Karpas-422 (cell line): ENCODE measurements at regions not wholly inside any gene's neighbourhood (a gene's known extent, or its start where the extent isn't known, plus 50 kb on each side); places are given as distances from the start of the nearest gene placed in this dataset.

Source experiments
- DNase-seq: peaks from one replicate; pipeline ENCODE4 v3.0.0-alpha.2; 2015
- H2AFZ ChIP-seq: fragments of 200-600 bp; sonication (generic); 2 replicates; pipeline ENCODE4 v1.6.1; 2014; ENCODE audit warnings: antibody characterized with exemption, low read length, mixed read lengths
- H3K27ac ChIP-seq: fragments of 200-600 bp; sonication (generic); 2 replicates; pipeline ENCODE4 v1.5.1; 2014; ENCODE audit warnings: mild to moderate bottlenecking, low read length, moderate library complexity
- H3K27me3 ChIP-seq: fragments of 200-600 bp; sonication (generic); 2 replicates; pipeline ENCODE4 v1.6.1; 2014; ENCODE audit warnings: low read length, mixed read lengths
- H3K36me3 ChIP-seq: fragments of 200-600 bp; sonication (generic); 2 replicates; pipeline ENCODE4 v1.6.1; 2014; ENCODE audit warnings: low read length, mixed read lengths; ENCODE audit not compliant: insufficient read depth
- H3K4me1 ChIP-seq: fragments of 200-600 bp; sonication (generic); 2 replicates; pipeline ENCODE4 v1.6.1; 2014; ENCODE audit warnings: mild to moderate bottlenecking, low read length, mixed read lengths
- H3K4me2 ChIP-seq: fragments of 200-600 bp; sonication (generic); 2 replicates; pipeline ENCODE4 v1.6.1; 2014; ENCODE audit warnings: low read length, low read depth, mild to moderate bottlenecking; ENCODE audit not compliant: poor library complexity, severe bottlenecking
- H3K4me3 ChIP-seq: fragments of 200-600 bp; sonication (generic); 2 replicates; pipeline ENCODE4 v1.5.1; 2014; ENCODE audit warnings: mild to moderate bottlenecking, antibody characterized with exemption, low read length, mixed read lengths
- H3K79me2 ChIP-seq: fragments of 200-600 bp; sonication (generic); 2 replicates; pipeline ENCODE4 v1.6.1; 2014; ENCODE audit warnings: mild to moderate bottlenecking, low read length, mixed read lengths
- H3K9ac ChIP-seq: fragments of 200-600 bp; sonication (generic); 2 replicates; pipeline ENCODE4 v1.6.0; 2014; ENCODE audit warnings: low read length
- H3K9me2 ChIP-seq: fragments of 200-600 bp; sonication (generic), shearing (Covaris generic); replicated peaks from 2 replicates; pipeline ENCODE4 v1.6.0; 2014; ENCODE audit warnings: mild to moderate bottlenecking, low read length, moderate library complexity; ENCODE audit not compliant: insufficient read depth
- H3K9me3 ChIP-seq: fragments of 300-700, 200-600 bp; sonication (generic); 2 replicates; pipeline ENCODE4 v1.6.1; 2014; ENCODE audit warnings: low read length, mixed read lengths
- H4K20me1 ChIP-seq: fragments of 200-600 bp; sonication (generic); 2 replicates; pipeline ENCODE4 v1.6.1; 2014; ENCODE audit warnings: mild to moderate bottlenecking, antibody characterized with exemption, low read length, low read depth; ENCODE audit not compliant: insufficient read depth

DNA sequence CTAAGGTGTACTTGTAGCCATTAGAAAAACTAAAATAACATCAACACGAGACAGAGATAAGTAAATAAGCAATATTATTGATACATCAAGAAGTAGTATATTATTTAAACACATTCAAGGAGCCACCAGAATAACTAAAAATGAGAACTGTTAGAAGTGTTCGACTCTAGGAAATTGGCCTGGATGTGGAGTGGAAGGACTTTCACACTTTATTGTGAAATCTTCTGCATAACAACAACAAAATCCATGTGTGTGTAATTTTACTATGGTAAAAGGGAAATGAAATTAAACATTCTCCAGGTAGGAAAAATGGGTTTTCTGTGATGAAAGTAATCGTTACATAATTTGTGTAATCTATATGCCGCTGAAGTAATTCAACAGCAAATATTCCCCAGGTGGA, 96.3 kb upstream of the RNF152 start:
- Histone ChIP-seq H3K36me3 (no peaks in the 10 kb centered on the region), H3K4me1 (no peaks in the 10 kb centered on the region), H3K9me2 (no peaks in the 10 kb centered on the region), H3K79me2 (no peaks in the 10 kb centered on the region), H2AFZ (no peak overlapping the region), H3K4me2 (no peak overlapping the region), H3K27me3 (no peaks in the 10 kb centered on the region), H4K20me1 (no peaks in the 10 kb centered on the region), H3K27ac (no peak overlapping the region), H3K9ac (no peak overlapping the region), H3K9me3 (no peaks in the 10 kb centered on the region), H3K4me3 (no peak overlapping the region)
- DNase-seq, result no peak

DNA sequence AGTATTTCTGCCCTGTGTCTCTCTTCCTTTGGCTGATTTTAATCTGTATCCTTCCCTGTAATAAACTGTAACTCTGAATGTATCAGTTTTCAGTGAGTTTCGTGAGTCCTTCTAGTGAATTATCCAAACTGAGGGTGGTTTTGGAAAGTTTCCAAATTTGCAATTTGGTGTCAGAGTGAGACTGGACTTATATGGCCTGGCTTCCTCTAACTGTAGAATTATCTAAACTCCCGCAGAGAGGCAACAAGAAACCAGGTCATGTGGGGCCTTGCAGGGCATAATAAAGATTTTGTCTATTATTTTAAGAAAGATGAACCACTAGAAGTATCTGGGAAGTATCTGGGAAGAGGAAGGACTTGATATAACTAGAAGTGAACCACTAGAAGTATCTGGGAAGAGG, 95.3 kb upstream of the RNF152 start:
- Histone ChIP-seq H3K9me2 (no peaks in the 10 kb centered on the region), H3K27ac (no peak overlapping the region), H3K9me3 (no peaks in the 10 kb centered on the region), H3K4me3 (no peak overlapping the region), H4K20me1 (no peaks in the 10 kb centered on the region), H3K36me3 (no peaks in the 10 kb centered on the region), H3K4me1 (no peaks in the 10 kb centered on the region), H3K79me2 (no peaks in the 10 kb centered on the region), H3K4me2 (no peak overlapping the region), H3K9ac (no peak overlapping the region), H3K27me3 (no peaks in the 10 kb centered on the region), H2AFZ (no peak overlapping the region)
- DNase-seq, result no peak

DNA sequence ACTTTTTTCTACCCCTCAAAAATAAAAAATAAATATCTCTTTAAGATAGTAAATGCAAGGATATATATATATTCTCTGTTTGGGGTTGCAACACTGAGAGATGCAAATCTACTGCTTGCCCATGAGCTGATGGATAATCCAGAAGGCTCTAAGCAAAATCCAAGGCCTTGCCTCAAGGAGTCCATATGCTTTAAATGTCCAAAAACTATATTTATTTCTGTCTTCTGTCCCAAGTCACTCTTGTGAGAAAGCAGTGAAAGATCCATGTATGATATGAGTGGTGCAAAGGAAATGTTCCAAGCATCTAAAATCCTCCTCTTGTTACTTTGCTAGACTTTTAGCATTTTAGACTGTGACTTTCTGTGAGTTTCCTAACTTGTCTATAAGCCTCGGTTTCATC, 92.9 kb upstream of the RNF152 start:
- H3K9me3 ChIP-seq, result no peaks in the 10 kb centered on the region

DNA sequence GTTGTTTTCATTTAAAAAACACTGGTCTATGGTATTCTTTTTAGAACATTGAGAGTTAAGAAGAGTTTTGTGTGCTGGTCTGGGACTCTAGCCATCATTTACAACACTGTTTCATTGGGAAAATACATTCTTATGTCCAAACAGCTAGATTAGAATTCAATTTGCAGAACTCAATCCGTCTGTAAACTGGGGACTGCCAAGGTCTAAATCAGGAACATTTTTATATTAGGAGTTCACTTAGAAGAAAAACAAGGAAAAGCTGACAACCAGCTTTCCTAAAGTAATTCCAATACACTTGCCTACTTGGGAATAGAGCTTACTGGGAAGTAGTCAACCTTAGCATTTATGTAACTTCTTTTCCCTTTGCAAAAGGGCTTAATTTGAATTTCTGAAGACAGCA, 91.5 kb upstream of the RNF152 start:
- no peaks in the 10 kb centered on the region for H3K79me2 ChIP-seq
- H4K20me1 ChIP-seq, result no peaks in the 10 kb centered on the region
- H3K9me3 ChIP-seq, result no peaks in the 10 kb centered on the region
- H2AFZ ChIP-seq, result no peak overlapping the region
- no peaks in the 10 kb centered on the region for H3K9me2 ChIP-seq
- no peaks in the 10 kb centered on the region for H3K27me3 ChIP-seq
- H3K4me1 ChIP-seq, result no peaks in the 10 kb centered on the region
- no peak for DNase-seq
- H3K36me3 ChIP-seq, result no peaks in the 10 kb centered on the region
- no peak overlapping the region for H3K27ac ChIP-seq
- no peak overlapping the region for H3K4me3 ChIP-seq
- no peak overlapping the region for H3K9ac ChIP-seq
- H3K4me2 ChIP-seq, result no peak overlapping the region

More for the DNA sequence above, 92.9 kb upstream of the RNF152 start:
- Histone ChIP-seq H3K27me3 (no peaks in the 10 kb centered on the region), H3K9ac (no peak overlapping the region), H3K4me3 (no peak overlapping the region), H3K79me2 (no peaks in the 10 kb centered on the region), H3K4me1 (no peaks in the 10 kb centered on the region), H3K4me2 (no peak overlapping the region), H3K36me3 (no peaks in the 10 kb centered on the region), H2AFZ (no peak overlapping the region), H3K9me2 (no peaks in the 10 kb centered on the region), H3K27ac (no peak overlapping the region), H4K20me1 (no peaks in the 10 kb centered on the region)
- DNase-seq, result no peak

DNA sequence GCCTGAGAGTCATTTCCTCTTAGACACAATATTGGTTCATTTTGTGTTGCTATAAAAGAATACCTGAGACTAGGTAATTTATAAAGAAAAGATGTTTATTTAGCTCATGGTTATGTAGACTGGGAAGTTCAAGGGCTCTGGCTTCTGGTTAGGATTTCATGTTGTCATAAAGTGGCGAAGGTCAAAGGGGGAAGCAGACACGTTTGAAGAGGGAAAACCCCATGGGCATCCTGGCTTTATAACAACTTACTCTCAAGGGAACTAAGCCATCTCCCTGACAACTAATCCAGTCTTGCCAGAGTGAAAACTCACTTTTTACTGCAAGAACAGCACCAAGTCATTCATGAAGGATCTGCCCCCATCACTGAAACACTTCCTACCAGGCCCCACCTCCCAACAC, 89.7 kb upstream of the RNF152 start:
- no peak overlapping the region for H3K4me3 ChIP-seq
- no peaks in the 10 kb centered on the region for H3K9me2 ChIP-seq
- H3K36me3 ChIP-seq, result no peaks in the 10 kb centered on the region
- no peak overlapping the region for H3K9ac ChIP-seq
- H3K27me3 ChIP-seq, result no peaks in the 10 kb centered on the region
- no peak overlapping the region for H3K4me2 ChIP-seq
- no peak overlapping the region for H2AFZ ChIP-seq
- no peak overlapping the region for H3K27ac ChIP-seq
- no peaks in the 10 kb centered on the region for H4K20me1 ChIP-seq
- H3K4me1 ChIP-seq, result no peaks in the 10 kb centered on the region
- H3K9me3 ChIP-seq, result no peaks in the 10 kb centered on the region
- DNase-seq, result no peak
- H3K79me2 ChIP-seq, result no peaks in the 10 kb centered on the region

DNA sequence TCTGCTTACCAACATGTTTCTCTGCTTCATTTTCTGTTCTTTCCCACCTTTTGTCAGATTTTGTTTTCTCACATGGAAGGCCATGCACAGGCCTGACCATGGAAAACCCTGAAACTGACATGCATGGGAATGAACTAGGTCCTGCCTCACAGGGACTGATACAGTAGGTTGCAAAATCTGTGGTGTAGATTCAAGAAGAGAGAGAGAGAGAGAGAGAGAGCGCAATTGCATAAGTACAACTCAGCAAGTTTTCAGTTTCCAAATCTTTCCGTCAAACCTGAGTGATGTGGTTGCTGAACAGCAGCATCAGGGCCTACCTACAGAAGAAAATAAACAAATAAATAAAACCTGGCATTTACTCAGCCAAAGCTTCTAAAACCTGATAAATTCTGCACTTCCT, 87.5 kb upstream of the RNF152 start:
- Histone ChIP-seq H3K4me3 (no peak overlapping the region), H3K27me3 (no peaks in the 10 kb centered on the region), H2AFZ (no peak overlapping the region), H3K4me2 (no peak overlapping the region), H3K27ac (no peak overlapping the region), H3K9me2 (no peaks in the 10 kb centered on the region), H3K79me2 (no peaks in the 10 kb centered on the region), H3K36me3 (no peaks in the 10 kb centered on the region), H3K9me3 (no peaks in the 10 kb centered on the region), H3K9ac (no peak overlapping the region), H3K4me1 (no peaks in the 10 kb centered on the region), H4K20me1 (no peaks in the 10 kb centered on the region)
- no peak for DNase-seq

DNA sequence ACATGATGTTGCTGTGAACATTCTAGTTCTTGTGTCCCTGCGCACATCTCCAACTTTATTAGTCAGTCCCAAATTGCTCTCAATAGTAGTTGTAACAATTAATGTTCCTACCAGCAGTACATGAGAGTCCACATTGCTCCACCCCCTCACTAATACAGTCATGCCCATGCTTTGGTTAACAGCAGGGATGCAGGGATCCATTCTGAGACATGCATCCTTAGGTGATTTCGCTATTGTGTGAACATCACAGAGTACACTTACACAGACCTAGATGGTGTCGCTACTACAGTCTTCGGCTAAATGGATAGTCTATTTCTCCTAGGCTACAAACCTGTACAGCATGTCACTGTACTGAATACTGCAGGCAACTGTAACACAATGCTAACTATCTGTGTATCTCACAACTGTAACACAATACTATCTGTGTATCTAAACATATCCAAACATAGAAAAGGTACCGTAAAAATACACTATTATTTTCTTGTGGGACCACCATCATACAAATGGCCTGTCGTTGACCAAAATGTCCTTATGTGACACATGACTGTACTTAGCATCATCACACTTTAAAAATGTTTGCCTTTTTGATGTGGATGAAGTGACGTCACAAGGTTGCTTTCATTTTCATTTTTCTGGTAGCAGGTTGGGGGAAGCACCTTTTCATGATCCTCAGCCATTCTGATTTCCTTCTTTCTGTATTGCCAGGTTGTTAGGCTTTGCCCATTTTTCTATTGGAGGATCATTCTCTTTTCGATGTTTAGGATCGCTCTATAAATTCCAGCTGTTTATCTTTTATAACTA, 82.9 kb upstream of the RNF152 start:
- H3K27me3 ChIP-seq, result no peaks in the 10 kb centered on the region
- H3K4me2 ChIP-seq, result no peak overlapping the region
- no peaks in the 10 kb centered on the region for H3K79me2 ChIP-seq
- H3K9me2 ChIP-seq, result no peaks in the 10 kb centered on the region
- H3K36me3 ChIP-seq, result no peaks in the 10 kb centered on the region
- DNase-seq, result no peak
- no peaks in the 10 kb centered on the region for H3K9me3 ChIP-seq
- H3K9ac ChIP-seq, result no peak overlapping the region
- H2AFZ ChIP-seq, result no peak overlapping the region
- no peaks in the 10 kb centered on the region for H4K20me1 ChIP-seq
- no peak overlapping the region for H3K27ac ChIP-seq
- H3K4me1 ChIP-seq, result peaks cover 6% of the 10 kb centered on the region
- no peak overlapping the region for H3K4me3 ChIP-seq

DNA sequence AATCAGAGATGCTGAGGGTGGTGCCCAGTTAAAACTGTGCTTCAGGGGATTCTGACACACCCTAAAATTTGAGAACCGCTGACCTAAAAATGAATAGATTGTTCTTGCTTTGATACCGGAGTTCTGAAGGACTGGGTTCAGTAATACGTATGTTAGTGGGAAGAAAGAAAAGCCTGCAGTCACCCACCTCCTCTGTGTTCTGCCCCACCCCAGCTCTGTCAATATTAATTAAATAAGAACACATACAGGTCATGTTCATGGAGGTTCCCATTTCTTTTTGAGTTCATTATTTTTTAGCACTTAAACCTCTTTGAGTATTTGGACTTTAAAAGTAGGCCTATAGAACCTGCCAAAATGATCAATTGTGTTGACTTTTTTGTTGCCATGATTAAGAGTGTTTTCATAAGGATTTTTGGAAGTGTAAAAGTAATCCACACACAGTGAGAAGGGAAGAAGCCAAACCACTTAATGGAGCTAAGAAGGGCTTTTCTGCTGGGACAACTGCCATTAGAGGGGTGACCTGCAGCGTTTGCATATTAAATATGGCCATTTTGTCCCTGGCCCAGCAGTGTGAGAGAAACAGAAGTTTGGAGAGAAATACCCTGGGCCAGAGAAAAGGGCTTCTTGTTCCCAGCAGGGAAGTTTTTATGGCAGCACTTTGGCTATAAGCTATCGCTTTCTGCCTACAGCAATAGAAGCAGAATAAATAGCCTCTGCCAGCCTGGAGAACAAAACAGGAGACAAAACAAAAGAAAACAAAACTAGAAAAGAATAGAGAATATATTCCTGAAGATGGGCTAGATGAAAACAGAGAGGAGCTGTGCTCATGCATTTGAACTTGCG, 80.7 kb upstream of the RNF152 start:
- Histone ChIP-seq H3K27ac (no peak overlapping the region), H3K4me1 (peaks cover 6% of the 10 kb centered on the region), H3K4me2 (no peak overlapping the region), H3K9ac (no peak overlapping the region), H3K9me2 (no peaks in the 10 kb centered on the region), H4K20me1 (no peaks in the 10 kb centered on the region), H3K4me3 (no peak overlapping the region), H2AFZ (no peak overlapping the region), H3K9me3 (no peaks in the 10 kb centered on the region), H3K79me2 (no peaks in the 10 kb centered on the region), H3K36me3 (no peaks in the 10 kb centered on the region), H3K27me3 (no peaks in the 10 kb centered on the region)
- DNase-seq, result no peak
